Stomach (tissue), 8 donors: ENCODE measurements at regions not wholly inside any gene's neighbourhood (a gene's known extent, or its start where the extent isn't known, plus 50 kb on each side); places are given as distances from the start of the nearest gene placed in this dataset.

Experiments used
- DNase-seq, 2 donors: peaks; one replicate each; pipeline versions ENCODE4 v3.0.0 to v3.0.0-alpha.2; 2013 to 2019
- H3K27ac ChIP-seq, 5 donors: fragments of 200-600 bp in 4 of 5; sonication (generic) in 4 of 5; one replicate each; pipeline ENCODE4 v1.5.1; 2013 to 2019; ENCODE audit warnings: mild to moderate bottlenecking in 1 of 5, moderate library complexity in 1 of 5
- H3K27me3 ChIP-seq, 3 donors: fragments of 200-600 bp; sonication (generic); one replicate each; pipeline ENCODE4 v1.5.1; 2017 to 2019; ENCODE audit warnings: mixed run types in 1 of 3
- H3K36me3 ChIP-seq, 4 donors: fragments of 200-600 bp; sonication (generic); 1 replicate in 3 of 4; 2 replicates in 1 of 4; pipeline ENCODE4 v1.5.1; 2016 to 2019
- H3K4me1 ChIP-seq, 4 donors: fragments of 200-600 bp; sonication (generic); one replicate each; pipeline ENCODE4 v1.5.1; 2016 to 2019
- H3K4me3 ChIP-seq, 4 donors: fragments of 200-600 bp; sonication (generic) in 3 of 4; one replicate each; pipeline ENCODE4 v1.5.1; 2016 to 2019; ENCODE audit warnings: mild to moderate bottlenecking in 1 of 4
- H3K9me3 ChIP-seq, 4 donors: fragments of 200-600 bp; sonication (generic); one replicate each; pipeline ENCODE4 v1.5.1; 2016 to 2019
- CTCF ChIP-seq, 7 experiments: fragments of 450-650 bp in 4 of 7; fragments of 200-600 bp in 3 of 7; sonication (generic) in 3 of 7; IDR thresholded peaks; one replicate each; pipeline ENCODE4 v1.5.1; 2016 to 2019; ENCODE audit warnings: antibody characterized with exemption in 7 of 7, control low read depth in 2 of 7, mild to moderate bottlenecking in 1 of 7
- EP300 ChIP-seq: sonication (generic); formaldehyde crosslinking; IDR thresholded peaks from one replicate; pipeline ENCODE4 v1.6.1; 2017; ENCODE audit warnings: antibody characterized with exemption
- POLR2A ChIP-seq, 4 donors: fragments of 450-650 bp; IDR thresholded peaks; one replicate each; pipeline ENCODE4 v1.6.1; 2016; ENCODE audit warnings: antibody characterized with exemption in 4 of 4, control low read depth in 2 of 4, mild to moderate bottlenecking in 1 of 4, moderate library complexity in 1 of 4
- POLR2AphosphoS5 ChIP-seq, 3 donors: sonication (generic); formaldehyde crosslinking; IDR thresholded peaks; one replicate each; pipeline ENCODE4 v1.6.1; 2016; ENCODE audit warnings: antibody characterized with exemption in 3 of 3
- WGBS, 5 donors: extraction: QIAGEN DNeasy Blood & Tissue Kit in 3 of 5; methylation state at CpG; one replicate each; pipeline versions ENCODE4 v1.1.5 to v1.1.7; 2013 to 2018; 5-methylcytosine and 5-hydroxymethylcytosine counted together
- intact Hi-C: fragments of 100-400 bp; cut with DNase I; formaldehyde crosslinking; loops from one replicate; pipeline ENCODE4 v1.15.1; 2023; ENCODE audit warnings: low total_unique reads
- donor health status: healthy with polysubstance abuse.
- donor health status: Bipolar disorder and iron deficiency.
- donor health status: healthy.

DNA sequence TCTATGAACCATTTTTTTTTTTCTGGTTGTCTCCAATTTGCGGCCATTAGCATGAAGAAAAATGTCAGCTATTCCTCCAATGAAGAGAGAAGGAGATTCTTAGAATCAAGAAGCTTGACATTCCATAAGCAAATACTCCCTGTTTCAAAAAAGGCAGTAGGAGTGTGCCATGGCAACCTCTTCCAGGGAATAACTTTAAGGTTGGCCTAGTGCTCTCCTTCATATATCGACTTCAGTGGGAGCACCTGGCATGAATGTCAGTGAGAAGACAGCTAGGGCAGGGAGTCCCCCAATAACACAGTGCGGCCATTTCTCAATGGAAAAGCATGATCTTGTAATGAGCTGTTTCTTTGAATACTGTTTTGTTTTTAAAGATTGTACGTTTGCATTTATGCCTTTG is 493.0 kb upstream of the ATP11B start:
- no peaks in the 10 kb centered on the region for H3K9me3 ChIP-seq
- 79 to 85% (median 83%) methylated on average over 4 of the region's 4 CpGs for WGBS, 5 donors
- TF ChIP-seq EP300 (no peak), POLR2A (IDR thresholded peaks at IDR 0.05) (no peak), CTCF (IDR thresholded peaks at IDR 0.05) (no peak), POLR2AphosphoS5 (IDR thresholded peaks at IDR 0.05) (no peak)
- H3K4me1 ChIP-seq: peaks cover 0 to 6% (median 0%) of the 10 kb centered on the region in 4 donors
- H3K4me3 ChIP-seq: no peak overlapping the region
- intact Hi-C loops: no loop called here
- H3K27me3 ChIP-seq: no peaks in the 10 kb centered on the region
- no peak overlapping the region for H3K27ac ChIP-seq
- H3K36me3 ChIP-seq: no peaks in the 10 kb centered on the region
- DNase-seq: no peak

- Histone ChIP-seq H3K36me3 (no peaks in the 10 kb centered on the region), H3K27ac (no peak overlapping the region), H3K4me3 (no peak overlapping the region), H3K4me1 (no peaks in the 10 kb centered on the region), H3K9me3 (no peaks in the 10 kb centered on the region), H3K27me3 (no peaks in the 10 kb centered on the region)
- 15 to 33% (median 32%) methylated on average over 1 of the region's 1 CpG for WGBS, 5 donors
- TF ChIP-seq POLR2A (IDR thresholded peaks at IDR 0.05): no peak
- intact Hi-C loops: no loop called here
- peak; percentile 12 to 36 for DNase-seq
These were observed 490.1 kb upstream of the ATP11B start for GRCh38 chr3:182303169-182303568.

GRCh38 chr3:182305881-182306665 is 487.2 kb upstream of the ATP11B start:
- H3K4me3 ChIP-seq: no peak overlapping the region
- H3K27ac ChIP-seq: no peak overlapping the region
- no peak for DNase-seq
- intact Hi-C loops: no loop called here
- H3K4me1 ChIP-seq: no peaks in the 10 kb centered on the region
- TF ChIP-seq POLR2AphosphoS5 (IDR thresholded peaks at IDR 0.05): no peak
- TF ChIP-seq POLR2A (IDR thresholded peaks at IDR 0.05): no peak
- no peak for TF ChIP-seq EP300
- TF ChIP-seq CTCF (IDR thresholded peaks at IDR 0.05): no peak
- H3K27me3 ChIP-seq: no peaks in the 10 kb centered on the region
- no peaks in the 10 kb centered on the region for H3K9me3 ChIP-seq
- WGBS, 5 donors: 80 to 89% (median 83%) methylated on average over 6 of the region's 6 CpGs
- H3K36me3 ChIP-seq: no peaks in the 10 kb centered on the region

GRCh38 chr3:182308328-182308727 is 485.0 kb upstream of the ATP11B start:
- no peaks in the 10 kb centered on the region for H3K4me1 ChIP-seq
- H3K36me3 ChIP-seq: no peaks in the 10 kb centered on the region
- TF ChIP-seq POLR2AphosphoS5 (IDR thresholded peaks at IDR 0.05) (no peak), CTCF (IDR thresholded peaks at IDR 0.05) (no peak), POLR2A (IDR thresholded peaks at IDR 0.05) (no peak), EP300 (no peak)
- H3K9me3 ChIP-seq: no peaks in the 10 kb centered on the region
- H3K27me3 ChIP-seq: no peaks in the 10 kb centered on the region
- WGBS, 5 donors: 63 to 83% (median 81%) methylated on average over 1 of the region's 1 CpG
- intact Hi-C loops: no loop called here
- H3K27ac ChIP-seq: no peak overlapping the region
- no peak for DNase-seq
- no peak overlapping the region for H3K4me3 ChIP-seq

GRCh38 chr3:182309120-182309519 is 484.2 kb upstream of the ATP11B start:
- DNase-seq: peak in 1 of 2 donors; percentile 29
- Histone ChIP-seq H3K4me3 (no peak overlapping the region), H3K9me3 (no peaks in the 10 kb centered on the region), H3K36me3 (no peaks in the 10 kb centered on the region), H3K27me3 (no peaks in the 10 kb centered on the region), H3K4me1 (no peaks in the 10 kb centered on the region), H3K27ac (no peak overlapping the region)
- WGBS, 5 donors: 4 to 15% (median 12%) methylated on average over 2 of the region's 2 CpGs
- TF ChIP-seq POLR2A (IDR thresholded peaks at IDR 0.05) (no peak), CTCF (IDR thresholded peaks at IDR 0.05) (no peak)
- intact Hi-C loops: no loop called here
